A673 (cell line): ENCODE measurements at regions not wholly inside any gene's neighbourhood (a gene's known extent, or its start where the extent isn't known, plus 50 kb on each side); places are given as distances from the start of the nearest gene placed in this dataset.

Experiments
- BruUV-seq: library from RNA; stranded (reverse); fragments of 400-500 nt; replicated peaks from 2 replicates; lab custom pipeline; 2021; lab: Mats Ljungman, UMichigan
- CTCF ChIA-PET: fragments of 300-600 bp; sonication (Branson Sonifier 250); formaldehyde crosslinking; loops from one replicate; lab custom pipeline; 2022; ENCODE audit warnings: antibody characterized with exemption; lab: Charles Lee
- POLR2A ChIA-PET: fragments of 300-600 bp; sonication (Branson Sonifier 250); formaldehyde crosslinking; loops from one replicate; lab custom pipeline; 2022; ENCODE audit warnings: antibody characterized with exemption; ENCODE audit not compliant: low non-redundant PET; lab: Charles Lee
- DNase-seq: peaks from one replicate; pipeline ENCODE4 v3.0.0-alpha.2; 2015; ENCODE audit warnings: low spot score
- H3K27ac ChIP-seq: fragments of 200-600 bp; sonication (generic); 2 replicates; pipeline ENCODE4 v1.5.1; 2016; ENCODE audit warnings: mixed run types, low read depth, mild to moderate bottlenecking, mixed read lengths, antibody characterized with exemption, low read length; ENCODE audit not compliant: poor library complexity, severe bottlenecking
- H3K27me3 ChIP-seq: fragments of 200-600 bp; sonication (generic); replicated peaks from 2 replicates; pipeline ENCODE4 v1.6.1; 2017; ENCODE audit warnings: mixed run types, low read depth, mild to moderate bottlenecking, mixed read lengths, antibody characterized with exemption, low read length; ENCODE audit not compliant: insufficient read depth, poor library complexity
- H3K36me3 ChIP-seq: fragments of 200-600 bp; sonication (generic); 2 replicates; pipeline ENCODE4 v1.6.1; 2016; ENCODE audit warnings: mixed run types, mild to moderate bottlenecking, mixed read lengths, antibody characterized with exemption, low read length; ENCODE audit not compliant: insufficient read depth, poor library complexity, severe bottlenecking
- H3K4me1 ChIP-seq: fragments of 200-600 bp; sonication (generic); 2 replicates; pipeline ENCODE4 v1.6.1; 2017; ENCODE audit warnings: mixed run types, mild to moderate bottlenecking, mixed read lengths, antibody characterized with exemption, low read length; ENCODE audit not compliant: insufficient read depth, poor library complexity, severe bottlenecking
- H3K4me3 ChIP-seq: fragments of 200-600 bp; sonication (generic); 2 replicates; pipeline ENCODE4 v1.5.1; 2016; ENCODE audit warnings: low read depth, mixed run types, mild to moderate bottlenecking, mixed read lengths, low read length; ENCODE audit not compliant: poor library complexity, severe bottlenecking
- H3K9me3 ChIP-seq: fragments of 200-600 bp; sonication (generic); 2 replicates; pipeline ENCODE4 v1.6.1; 2016; ENCODE audit warnings: mixed run types, low read depth, mild to moderate bottlenecking, mixed read lengths, antibody characterized with exemption, low read length; ENCODE audit not compliant: poor library complexity, severe bottlenecking
- EZH2 ChIP-seq: fragments of 200-600 bp; sonication (generic); IDR thresholded peaks from 2 replicates; pipeline ENCODE4 v1.6.1; 2017; ENCODE audit warnings: borderline replicate concordance, low read depth, mild to moderate bottlenecking, mixed read lengths, antibody characterized with exemption, low read length; ENCODE audit not compliant: poor library complexity, severe bottlenecking
- intact Hi-C: fragments of 100-400 bp; cut with micrococcal nuclease; formaldehyde crosslinking; loops from one replicate; pipeline ENCODE4 v1.10.0; 2022; ENCODE audit not compliant: unreplicated experiment
- TF ChIP-seq, protein P1 (sequence below): fragments of 300-800, 200-600 bp; sonication (generic); conservative IDR thresholded peaks from 2 replicates; pipeline ENCODE4 v1.5.1; 2017; ENCODE audit warnings: low read depth, mild to moderate bottlenecking, antibody characterized with exemption, low read length, moderate library complexity, mixed read lengths

DNA sequence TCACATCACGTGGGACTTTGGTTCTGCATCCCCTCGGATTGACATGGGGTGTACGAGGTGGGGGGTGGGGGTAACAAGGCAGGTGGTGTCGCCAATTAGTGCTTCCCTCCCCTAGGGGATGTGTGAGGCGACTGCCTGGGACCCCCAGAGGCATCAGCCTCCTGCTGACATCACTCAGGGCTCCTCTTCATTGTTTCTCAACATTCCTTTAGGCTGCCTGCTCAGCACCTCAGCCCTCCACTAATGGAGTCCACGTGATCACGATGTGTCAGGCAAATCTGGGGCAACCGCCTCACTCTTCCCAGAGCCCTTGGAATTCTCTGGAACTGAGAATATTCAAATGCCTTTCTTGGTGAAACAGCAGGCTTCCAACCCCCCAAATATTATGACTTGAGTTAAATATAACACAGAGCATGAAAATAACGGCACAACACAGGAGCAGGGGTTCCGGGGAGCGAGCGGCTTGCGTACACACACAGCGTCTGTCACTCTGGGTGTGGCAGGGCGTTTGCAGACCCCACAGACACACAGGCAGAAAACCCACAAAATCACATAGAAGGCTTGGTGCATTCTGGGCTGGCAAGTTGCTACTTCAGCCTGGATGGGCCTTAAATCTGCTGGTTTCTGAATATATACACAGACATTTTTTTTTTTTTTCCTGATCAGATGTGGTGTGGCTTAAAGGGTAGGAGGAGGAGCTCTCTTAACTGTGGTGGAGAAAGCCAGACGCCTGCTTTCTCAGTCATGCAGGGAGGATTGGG, 170.1 kb upstream of the CADM1 start:
- Histone ChIP-seq H3K27me3 (no peaks in the 10 kb centered on the region), H3K4me1 (no peaks in the 10 kb centered on the region), H3K36me3 (no peaks in the 10 kb centered on the region), H3K9me3 (no peaks in the 10 kb centered on the region), H3K4me3 (no peak overlapping the region), H3K27ac (no peak overlapping the region)
- no TSS peak for BruUV-seq
- intact Hi-C loops: no loop called here
- ChIA-PET CTCF (no interaction called here), POLR2A (no interaction called here)
- TF ChIP-seq, protein P1, sequence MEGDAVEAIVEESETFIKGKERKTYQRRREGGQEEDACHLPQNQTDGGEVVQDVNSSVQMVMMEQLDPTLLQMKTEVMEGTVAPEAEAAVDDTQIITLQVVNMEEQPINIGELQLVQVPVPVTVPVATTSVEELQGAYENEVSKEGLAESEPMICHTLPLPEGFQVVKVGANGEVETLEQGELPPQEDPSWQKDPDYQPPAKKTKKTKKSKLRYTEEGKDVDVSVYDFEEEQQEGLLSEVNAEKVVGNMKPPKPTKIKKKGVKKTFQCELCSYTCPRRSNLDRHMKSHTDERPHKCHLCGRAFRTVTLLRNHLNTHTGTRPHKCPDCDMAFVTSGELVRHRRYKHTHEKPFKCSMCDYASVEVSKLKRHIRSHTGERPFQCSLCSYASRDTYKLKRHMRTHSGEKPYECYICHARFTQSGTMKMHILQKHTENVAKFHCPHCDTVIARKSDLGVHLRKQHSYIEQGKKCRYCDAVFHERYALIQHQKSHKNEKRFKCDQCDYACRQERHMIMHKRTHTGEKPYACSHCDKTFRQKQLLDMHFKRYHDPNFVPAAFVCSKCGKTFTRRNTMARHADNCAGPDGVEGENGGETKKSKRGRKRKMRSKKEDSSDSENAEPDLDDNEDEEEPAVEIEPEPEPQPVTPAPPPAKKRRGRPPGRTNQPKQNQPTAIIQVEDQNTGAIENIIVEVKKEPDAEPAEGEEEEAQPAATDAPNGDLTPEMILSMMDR: no peak
- no peak for TF ChIP-seq EZH2
- no peak for DNase-seq

DNA sequence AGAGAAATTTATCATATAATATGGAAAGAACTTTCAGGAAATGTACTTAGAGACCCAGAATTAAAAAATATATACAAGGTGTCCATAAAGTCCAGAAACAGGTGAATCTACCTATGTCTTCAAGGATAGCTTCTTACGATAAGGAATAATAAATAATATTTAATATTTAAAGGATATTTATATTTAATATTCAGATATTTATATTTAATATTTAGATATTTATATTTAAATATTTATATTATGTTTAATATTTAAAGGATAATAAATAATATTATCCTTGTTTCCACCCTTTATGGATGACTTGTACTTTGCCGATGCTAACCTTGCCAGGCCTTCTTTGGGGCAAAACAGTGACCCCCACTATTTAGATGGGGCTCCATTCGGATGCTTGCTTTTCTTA, 169.5 kb upstream of the CADM1 start:
- no peak for DNase-seq
- Histone ChIP-seq H3K4me1 (no peaks in the 10 kb centered on the region), H3K27ac (no peak overlapping the region), H3K9me3 (no peaks in the 10 kb centered on the region), H3K4me3 (no peak overlapping the region), H3K27me3 (no peaks in the 10 kb centered on the region), H3K36me3 (no peaks in the 10 kb centered on the region)
- BruUV-seq: no TSS peak
- intact Hi-C loops: no loop called here
- TF ChIP-seq EZH2: no peak
- TF ChIP-seq, protein P1: no peak
- CTCF ChIA-PET: no interaction called here
- POLR2A ChIA-PET: no interaction called here

DNA sequence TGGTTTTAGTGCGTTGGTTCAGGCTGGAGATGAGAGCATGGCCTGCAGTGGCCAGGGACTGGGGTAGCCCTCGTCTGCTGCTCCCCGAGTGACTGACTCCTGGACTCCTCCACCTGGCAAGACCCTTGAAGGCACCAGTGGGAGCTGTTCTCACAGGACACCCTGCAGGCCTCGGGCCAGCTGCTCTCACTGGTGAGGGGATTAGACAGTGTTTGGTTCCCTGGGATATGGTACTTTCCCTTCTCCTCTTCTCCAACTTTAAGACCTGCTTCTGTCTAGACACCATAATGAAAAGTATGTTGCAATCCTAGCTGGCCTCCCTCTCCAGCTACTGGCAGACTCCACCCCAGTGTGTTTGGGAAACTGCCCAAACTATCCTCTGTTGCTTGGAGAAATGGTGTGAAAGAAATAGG, 168.8 kb upstream of the CADM1 start:
- H3K4me3 ChIP-seq: no peak overlapping the region
- intact Hi-C loops: no loop called here
- no peaks in the 10 kb centered on the region for H3K9me3 ChIP-seq
- no TSS peak for BruUV-seq
- H3K27me3 ChIP-seq: no peaks in the 10 kb centered on the region
- DNase-seq: no peak
- POLR2A ChIA-PET: no interaction called here
- CTCF ChIA-PET: interaction anchor here (0.7 kb wide), 1 partner anchor 561 kb away, joined by 3 read pairs; no protein-coding TSS in a partner anchor
- no peaks in the 10 kb centered on the region for H3K36me3 ChIP-seq
- H3K27ac ChIP-seq: no peak overlapping the region
- no peaks in the 10 kb centered on the region for H3K4me1 ChIP-seq
- no peak for TF ChIP-seq EZH2
- TF ChIP-seq, protein P1: no peak
